Effector memory CD4-positive, alpha-beta T cell (primary cell): ENCODE measurements at regions not wholly inside any gene's neighbourhood (a gene's known extent, or its start where the extent isn't known, plus 50 kb on each side); places are given as distances from the start of the nearest gene placed in this dataset.

Experiments
- DNase-seq, 3 donors: peaks; one replicate each; pipeline ENCODE4 v3.0.0-alpha.2; 2020
- H3K27ac ChIP-seq: 2 replicates; pipeline ENCODE4 v1.7.0; 2013; ENCODE audit warnings: mild to moderate bottlenecking, low read length, moderate library complexity; ENCODE audit not compliant: insufficient read depth, poor library complexity, severe bottlenecking
- H3K27me3 ChIP-seq: replicated peaks from 2 replicates; pipeline ENCODE4 v1.7.0; 2013; ENCODE audit warnings: mild to moderate bottlenecking, low read length; ENCODE audit not compliant: insufficient read depth, control insufficient read depth, poor library complexity, severe bottlenecking
- H3K36me3 ChIP-seq: 2 replicates; pipeline ENCODE4 v1.7.0; 2013; ENCODE audit warnings: mild to moderate bottlenecking, low read length, moderate library complexity; ENCODE audit not compliant: control insufficient read depth, insufficient read depth
- H3K4me1 ChIP-seq: 2 replicates; pipeline ENCODE4 v1.7.0; 2013; ENCODE audit warnings: low read length, mild to moderate bottlenecking; ENCODE audit not compliant: control insufficient read depth, insufficient read depth, poor library complexity, severe bottlenecking
- H3K4me3 ChIP-seq: 2 replicates; pipeline ENCODE4 v1.7.0; 2013; ENCODE audit warnings: low read length, low read depth, mild to moderate bottlenecking; ENCODE audit not compliant: insufficient read depth, poor library complexity, severe bottlenecking
- H3K9me3 ChIP-seq: 2 replicates; pipeline ENCODE4 v1.7.0; 2013; ENCODE audit warnings: mild to moderate bottlenecking, low read length, moderate library complexity; ENCODE audit not compliant: control insufficient read depth

DNA sequence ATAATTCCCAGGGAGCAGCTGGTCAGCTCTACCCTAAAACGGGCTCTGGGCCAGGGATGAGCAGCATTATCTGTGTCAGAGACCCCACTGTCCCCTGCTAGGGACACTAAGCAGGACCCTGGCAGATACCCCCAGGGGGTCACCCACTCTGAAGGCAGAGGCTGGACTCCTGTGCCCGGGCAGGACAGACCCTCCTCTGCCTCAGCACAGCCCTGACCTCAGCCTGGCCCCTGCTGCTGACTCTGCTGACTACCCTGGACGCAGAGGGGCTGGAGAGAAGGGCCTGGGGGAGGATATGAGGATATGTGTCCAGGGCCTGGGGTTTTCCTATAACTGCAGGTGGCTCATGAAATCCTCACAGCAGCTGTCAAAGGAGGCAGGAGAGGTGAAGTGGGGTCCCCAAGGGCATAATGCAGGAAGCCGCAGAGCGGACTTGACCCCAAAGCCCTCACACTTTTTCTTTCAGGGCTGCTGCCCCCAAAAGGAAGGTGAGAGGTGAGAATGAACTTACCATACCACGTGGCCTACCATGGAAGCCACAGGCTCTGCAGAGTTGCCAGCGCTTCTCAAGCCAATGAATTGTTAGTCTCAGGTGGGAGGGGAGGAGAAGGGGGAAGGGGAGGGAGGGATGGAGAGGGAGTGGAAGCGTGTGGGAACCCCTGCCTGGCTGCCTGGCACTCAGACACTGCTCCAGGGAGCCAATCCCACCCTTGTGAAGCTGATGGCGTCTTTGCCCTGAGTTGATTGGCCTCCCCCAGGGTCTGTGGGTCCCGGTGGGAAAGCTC lies 76.7 kb upstream of the WNT11 start:
- Histone ChIP-seq H3K27me3 (no peaks in the 10 kb centered on the region), H3K9me3 (no peaks in the 10 kb centered on the region), H3K27ac (no peak overlapping the region), H3K4me1 (peaks cover 11% of the 10 kb centered on the region), H3K4me3 (no peak overlapping the region), H3K36me3 (no peaks in the 10 kb centered on the region)
- no peak for DNase-seq

GRCh38 chr11:76282172-76282571 lies 75.9 kb upstream of the WNT11 start:
- Histone ChIP-seq H3K27me3 (no peaks in the 10 kb centered on the region), H3K36me3 (no peaks in the 10 kb centered on the region), H3K4me3 (no peak overlapping the region), H3K27ac (no peak overlapping the region), H3K4me1 (peaks cover 2% of the 10 kb centered on the region), H3K9me3 (no peaks in the 10 kb centered on the region)
- DNase-seq = no peak

GRCh38 chr11:76281558-76281906 lies 75.2 kb upstream of the WNT11 start:
- no peak overlapping the region for H3K27ac ChIP-seq
- H3K36me3 ChIP-seq = no peaks in the 10 kb centered on the region
- DNase-seq = no peak
- H3K4me3 ChIP-seq = no peak overlapping the region
- no peaks in the 10 kb centered on the region for H3K4me1 ChIP-seq
- H3K27me3 ChIP-seq = no peaks in the 10 kb centered on the region
- H3K9me3 ChIP-seq = no peaks in the 10 kb centered on the region

DNA sequence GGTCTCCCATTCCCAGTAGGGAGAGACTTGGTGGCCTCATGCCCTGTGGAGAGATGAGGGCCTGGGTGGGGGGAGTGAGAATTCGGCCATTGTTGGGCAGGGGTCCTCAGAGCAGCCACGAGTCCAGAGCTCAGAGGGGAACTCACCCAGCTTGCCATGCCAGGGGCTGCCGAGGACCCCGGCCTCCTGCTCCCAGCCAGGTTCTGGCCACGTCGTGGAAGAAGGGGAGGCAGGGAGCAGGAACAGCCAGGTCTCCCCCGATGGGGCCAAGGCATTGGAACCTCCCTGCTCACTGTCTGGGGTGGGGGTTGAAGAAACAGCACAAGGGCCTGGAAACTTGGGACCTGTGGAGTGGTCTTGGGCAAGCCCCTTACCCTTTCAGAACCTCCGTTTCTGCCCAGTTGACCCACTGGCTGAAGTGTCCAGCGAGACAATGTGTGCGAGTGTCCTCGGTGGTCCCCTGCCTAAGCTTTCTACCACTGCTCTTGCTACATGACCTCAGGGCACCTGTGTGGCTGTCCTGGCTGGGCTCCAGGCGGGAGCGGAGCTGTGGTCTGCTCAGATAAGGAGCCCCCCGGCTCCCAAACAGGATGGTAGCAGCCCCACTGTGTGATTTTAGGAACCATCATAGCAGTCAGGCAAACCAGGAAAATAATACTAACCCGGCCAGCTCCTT lies 74.7 kb upstream of the WNT11 start:
- Histone ChIP-seq H3K4me1 (no peaks in the 10 kb centered on the region), H3K4me3 (no peak overlapping the region), H3K36me3 (no peaks in the 10 kb centered on the region), H3K27me3 (no peaks in the 10 kb centered on the region), H3K9me3 (no peaks in the 10 kb centered on the region), H3K27ac (no peak overlapping the region)
- no peak for DNase-seq

DNA sequence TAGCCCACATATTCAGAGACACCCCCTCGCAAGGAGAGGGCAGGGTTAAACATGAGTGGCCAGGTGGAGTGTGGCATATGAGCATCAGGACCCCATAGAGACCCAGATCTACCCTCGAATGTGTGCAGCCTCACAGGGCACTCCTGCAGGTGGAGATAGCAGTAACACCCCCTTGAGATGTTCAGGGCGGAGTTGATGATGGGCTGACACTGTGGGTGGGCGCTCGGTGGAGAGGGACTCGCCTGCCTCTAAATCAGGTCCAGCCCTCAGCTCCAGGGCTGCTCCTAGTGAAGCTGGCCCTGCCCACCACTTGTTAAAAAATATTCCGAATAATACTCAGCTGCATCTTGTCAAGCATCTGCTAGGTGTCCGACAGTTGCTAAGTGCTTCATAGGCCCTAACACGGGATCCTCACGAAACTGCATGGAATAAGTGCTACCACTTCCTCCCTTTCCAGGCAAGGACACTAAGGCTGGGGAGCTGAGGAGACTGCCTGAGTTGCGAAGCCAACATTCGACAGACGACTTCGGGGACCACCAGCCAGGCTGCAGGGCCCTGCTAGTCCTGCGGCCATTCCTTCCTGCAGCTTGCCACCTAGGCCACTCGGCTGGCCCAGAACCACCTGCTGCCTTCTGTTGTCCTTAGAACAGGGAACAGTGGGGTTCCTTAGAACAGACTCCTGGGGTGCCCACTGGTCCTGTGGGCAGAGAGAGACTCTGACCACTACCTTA lies 74.0 kb upstream of the WNT11 start:
- Histone ChIP-seq H3K27ac (no peak overlapping the region), H3K27me3 (no peaks in the 10 kb centered on the region), H3K4me3 (no peak overlapping the region), H3K4me1 (no peaks in the 10 kb centered on the region), H3K36me3 (no peaks in the 10 kb centered on the region), H3K9me3 (no peaks in the 10 kb centered on the region)
- no peak for DNase-seq

GRCh38 chr11:76279646-76280045 lies 73.3 kb upstream of the WNT11 start:
- DNase-seq = no peak
- Histone ChIP-seq H3K4me1 (no peaks in the 10 kb centered on the region), H3K9me3 (no peaks in the 10 kb centered on the region), H3K27me3 (no peaks in the 10 kb centered on the region), H3K36me3 (no peaks in the 10 kb centered on the region), H3K4me3 (no peak overlapping the region), H3K27ac (no peak overlapping the region)

- H3K27ac ChIP-seq = no peak overlapping the region
- no peaks in the 10 kb centered on the region for H3K9me3 ChIP-seq
- H3K4me1 ChIP-seq = no peaks in the 10 kb centered on the region
- H3K27me3 ChIP-seq = no peaks in the 10 kb centered on the region
- no peaks in the 10 kb centered on the region for H3K36me3 ChIP-seq
- no peak for DNase-seq
- H3K4me3 ChIP-seq = no peak overlapping the region
These were observed 72.7 kb upstream of the WNT11 start for GRCh38 chr11:76279038-76279437.

GRCh38 chr11:76278526-76278925 lies 72.2 kb upstream of the WNT11 start:
- Histone ChIP-seq H3K27ac (no peak overlapping the region), H3K4me3 (no peak overlapping the region), H3K36me3 (no peaks in the 10 kb centered on the region), H3K27me3 (no peaks in the 10 kb centered on the region), H3K4me1 (no peaks in the 10 kb centered on the region), H3K9me3 (no peaks in the 10 kb centered on the region)
- no peak for DNase-seq

DNA sequence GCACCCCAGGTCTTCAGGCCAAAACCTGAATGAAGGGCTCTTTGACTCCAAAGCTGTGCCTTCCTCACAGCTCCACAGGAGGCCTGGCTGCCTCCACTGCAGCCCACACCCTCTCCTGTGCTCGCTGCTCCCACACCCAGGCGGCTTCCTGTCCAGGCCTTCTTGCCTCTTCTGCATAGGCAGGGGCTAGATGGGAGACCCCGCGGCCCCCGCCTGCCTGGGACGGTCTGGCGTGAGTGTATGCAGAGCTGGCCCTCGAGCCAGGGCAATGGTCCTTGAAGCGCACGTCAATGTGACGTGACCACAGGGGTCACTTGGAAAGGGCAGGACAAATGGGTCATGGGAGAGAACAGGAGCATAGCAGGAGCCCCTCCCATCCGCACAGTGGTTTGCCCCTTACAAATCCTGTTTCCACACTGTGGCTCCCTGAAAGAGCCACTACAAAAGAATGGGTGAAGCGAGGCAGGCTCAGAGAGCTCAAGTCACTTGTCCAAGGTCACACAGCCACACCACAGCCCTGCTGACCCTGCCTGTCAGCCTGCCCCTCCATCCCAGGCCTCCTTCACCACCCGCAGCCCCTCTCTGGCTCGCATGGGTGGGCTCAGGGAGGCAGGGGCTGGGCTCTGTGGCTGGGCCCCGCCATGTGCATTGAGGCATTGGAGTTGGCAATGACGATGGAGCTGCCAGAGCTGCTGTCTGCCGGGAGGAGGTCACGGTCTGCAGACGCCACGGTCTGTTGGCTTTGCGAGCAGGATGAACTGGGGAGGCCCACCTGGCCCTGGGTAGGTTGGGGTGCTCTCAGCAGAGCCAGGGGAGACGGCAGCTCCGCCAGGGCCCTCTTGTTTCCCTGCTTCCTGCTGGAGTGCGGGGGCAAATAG lies 71.2 kb upstream of the WNT11 start:
- no peaks in the 10 kb centered on the region for H3K27me3 ChIP-seq
- no peaks in the 10 kb centered on the region for H3K36me3 ChIP-seq
- H3K4me1 ChIP-seq = no peaks in the 10 kb centered on the region
- DNase-seq = no peak
- H3K4me3 ChIP-seq = no peak overlapping the region
- no peak overlapping the region for H3K27ac ChIP-seq
- H3K9me3 ChIP-seq = no peaks in the 10 kb centered on the region
